IMR-90 (cell line): ENCODE measurements at regions not wholly inside any gene's neighbourhood (a gene's known extent, or its start where the extent isn't known, plus 50 kb on each side); places are given as distances from the start of the nearest gene placed in this dataset.

Experiments used
- ATAC-seq: fragments of 200-7000 bp; cut with Tn5 transposase; 2 replicates; pipeline ENCODE4 v1.9.1; 2020; ENCODE audit warnings: low read depth, mild to moderate bottlenecking, moderate library complexity
- BruUV-seq: library from RNA; stranded (reverse); fragments of 400-500 nt; replicated peaks from 2 replicates; lab custom pipeline; 2021; lab: Mats Ljungman, UMichigan
- CTCF ChIA-PET: fragments of 300-600 bp; formaldehyde crosslinking; extraction: SDS; loops from one replicate; lab custom pipeline; 2021; ENCODE audit warnings: antibody characterized with exemption; lab: Yijun Ruan, JAX
- POLR2A ChIA-PET: fragments of 300-600 bp; sonication (Branson Sonifier 250); formaldehyde crosslinking; loops from one replicate; lab custom pipeline; 2022; ENCODE audit warnings: antibody characterized with exemption; ENCODE audit not compliant: unreplicated experiment; lab: Charles Lee
- DNase-seq: peaks from one replicate; pipeline ENCODE4 v3.0.0; 2013
- H2AFZ ChIP-seq: replicated peaks from 2 replicates; pipeline ENCODE3; 2013; ENCODE audit warnings: low read length, mild to moderate bottlenecking; ENCODE audit not compliant: poor library complexity
- H2AK5ac ChIP-seq: 2 replicates; pipeline ENCODE4 v1.6.1; 2013; ENCODE audit warnings: low read depth, low read length, inconsistent platforms
- H2AK9ac ChIP-seq: replicated peaks from 2 replicates; pipeline ENCODE3; 2013; ENCODE audit warnings: mild to moderate bottlenecking, low read depth, low read length, moderate library complexity; ENCODE audit not compliant: poor library complexity
- H2BK120ac ChIP-seq: 2 replicates; pipeline ENCODE4 v1.6.1; 2013; ENCODE audit warnings: low read depth, low read length, inconsistent platforms
- H2BK15ac ChIP-seq: 3 replicates; pipeline ENCODE4 v1.6.1; 2013; ENCODE audit warnings: low read depth, low read length, inconsistent platforms
- H2BK20ac ChIP-seq: 2 replicates; pipeline ENCODE4 v1.6.1; 2013; ENCODE audit warnings: low read depth, mild to moderate bottlenecking, inconsistent platforms, low read length, moderate library complexity
- H2BK5ac ChIP-seq: 2 replicates; pipeline ENCODE4 v1.6.1; 2013; ENCODE audit warnings: mild to moderate bottlenecking, low read depth, low read length, inconsistent platforms; ENCODE audit not compliant: poor library complexity, severe bottlenecking
- H3K14ac ChIP-seq: replicated peaks from 2 replicates; pipeline ENCODE4 v1.6.1; 2013; ENCODE audit warnings: low read depth, low read length, inconsistent platforms
- H3K18ac ChIP-seq: 2 replicates; pipeline ENCODE4 v1.6.1; 2013; ENCODE audit warnings: low read depth, low read length, control low read depth
- H3K23ac ChIP-seq: 2 replicates; pipeline ENCODE4 v1.6.1; 2013; ENCODE audit warnings: low read depth, low read length, inconsistent platforms
- H3K27ac ChIP-seq: 2 replicates; pipeline ENCODE4 v1.5.1; 2013; ENCODE audit warnings: mild to moderate bottlenecking, control low read depth, low read length; ENCODE audit not compliant: insufficient read depth
- H3K27me3 ChIP-seq: 2 replicates; pipeline ENCODE4 v1.6.1; 2013; ENCODE audit warnings: low read length; ENCODE audit not compliant: control insufficient read depth, insufficient read depth
- H3K36me3 ChIP-seq: 2 replicates; pipeline ENCODE4 v1.6.1; 2013; ENCODE audit warnings: low read length, mixed read lengths; ENCODE audit not compliant: control insufficient read depth, insufficient read depth
- H3K4ac ChIP-seq: 2 replicates; pipeline ENCODE4 v1.6.1; 2013; ENCODE audit warnings: low read depth, low read length, inconsistent platforms
- H3K4me1 ChIP-seq: 2 replicates; pipeline ENCODE4 v1.6.1; 2013; ENCODE audit warnings: low read length, mixed read lengths; ENCODE audit not compliant: control insufficient read depth, insufficient read depth
- H3K4me2 ChIP-seq: 2 replicates; pipeline ENCODE4 v1.6.1; 2013; ENCODE audit warnings: low read depth, mild to moderate bottlenecking, control low read depth, low read length, moderate library complexity
- H3K4me3 ChIP-seq: 2 replicates; pipeline ENCODE4 v1.5.1; 2013; ENCODE audit warnings: low read depth, mild to moderate bottlenecking, control low read depth, low read length, moderate library complexity; ENCODE audit not compliant: insufficient read depth
- H3K56ac ChIP-seq: 2 replicates; pipeline ENCODE4 v1.6.1; 2013; ENCODE audit warnings: low read length, inconsistent platforms; ENCODE audit not compliant: insufficient read depth; ENCODE audit errors: extremely low read depth
- H3K79me1 ChIP-seq, 2 experiments: 2 replicates each; pipeline ENCODE4 v1.6.1; 2013; ENCODE audit warnings: low read length in 2 of 2, inconsistent platforms in 1 of 2, low read depth in 1 of 2
- H3K9ac ChIP-seq: 2 replicates; pipeline ENCODE4 v1.6.1; 2013; ENCODE audit warnings: low read depth, low read length, control low read depth
- H3K9me1 ChIP-seq: 2 replicates; pipeline ENCODE4 v1.6.1; 2013; ENCODE audit warnings: low read length, inconsistent platforms; ENCODE audit not compliant: insufficient read depth
- H3K9me3 ChIP-seq: 2 replicates; pipeline ENCODE4 v1.6.1; 2013; ENCODE audit warnings: low read length; ENCODE audit not compliant: control insufficient read depth, insufficient read depth
- H4K20me1 ChIP-seq: 2 replicates; pipeline ENCODE4 v1.6.1; 2013; ENCODE audit warnings: low read length, inconsistent platforms; ENCODE audit not compliant: insufficient read depth
- H4K5ac ChIP-seq: 2 replicates; pipeline ENCODE4 v1.6.1; 2013; ENCODE audit warnings: mild to moderate bottlenecking, low read depth, low read length, control low read depth
- H4K8ac ChIP-seq, 2 experiments: 2 replicates each; pipeline ENCODE4 v1.6.1; 2013; ENCODE audit warnings: low read depth in 2 of 2, low read length in 2 of 2, control low read depth in 1 of 2, inconsistent platforms in 1 of 2
- H4K91ac ChIP-seq: 2 replicates; pipeline ENCODE4 v1.6.1; 2013; ENCODE audit warnings: low read depth, low read length, inconsistent platforms; ENCODE audit not compliant: insufficient read depth
- MXI1 ChIP-seq: IDR thresholded peaks from 2 replicates; pipeline ENCODE4 v1.6.1; 2012; ENCODE audit warnings: low read depth, mild to moderate bottlenecking, low read length, moderate library complexity, borderline replicate concordance
- NFE2L2 ChIP-seq: fragments of 150-350 bp; IDR thresholded peaks from 2 replicates; pipeline ENCODE4 v1.6.1; 2016; ENCODE audit warnings: low read depth, mild to moderate bottlenecking, low read length
- POLR2A ChIP-seq: IDR thresholded peaks from 2 replicates; pipeline ENCODE4 v1.6.1; 2012; ENCODE audit warnings: mild to moderate bottlenecking, low read depth, low read length
- RAD21 ChIP-seq: IDR thresholded peaks from 2 replicates; pipeline ENCODE4 v1.6.1; 2012; ENCODE audit warnings: low read length, improper control_type of control experiment
- RCOR1 ChIP-seq: IDR thresholded peaks from 2 replicates; pipeline ENCODE4 v1.6.1; 2012; ENCODE audit warnings: mild to moderate bottlenecking, low read length, improper control_type of control experiment; ENCODE audit not compliant: insufficient replicate concordance
- RFX5 ChIP-seq: IDR thresholded peaks from 2 replicates; pipeline ENCODE4 v1.8.0; 2012; ENCODE audit warnings: low read depth, mild to moderate bottlenecking, low read length, moderate library complexity
- SMC3 ChIP-seq: fragments of 150-350 bp; IDR thresholded peaks from 2 replicates; pipeline ENCODE4 v1.6.1; 2016; ENCODE audit warnings: low read depth, mild to moderate bottlenecking, antibody characterized with exemption, low read length, moderate library complexity
- WGBS, 2 experiments: methylation state at CpG; one replicate each; pipeline versions ENCODE4 v1.1.5 to v1.1.7; 2013; ENCODE audit warnings: missing lambda C conversion rate in 2 of 2; ENCODE audit not compliant: insufficient read length in 1 of 2; ENCODE audit errors: extremely low coverage in 2 of 2; 5-methylcytosine and 5-hydroxymethylcytosine counted together
- dilution Hi-C: fragments of 300-500 bp; cut with HindIII; formaldehyde crosslinking; loops from one replicate; pipeline ENCODE4 v1.14.3; 2018; ENCODE audit warnings: low sequenced_read_pairs; ENCODE audit not compliant: unreplicated experiment
- in situ Hi-C: fragments of 300-500 bp; cut with MboI; formaldehyde crosslinking; loops from 3 replicates; pipeline ENCODE4 v1.14.3; 2019; ENCODE audit warnings: low sequenced_read_pairs, inconsistent platforms, mixed read lengths
- intact Hi-C: fragments of 100-400 bp; cut with micrococcal nuclease; formaldehyde crosslinking; loops from 2 replicates; pipeline ENCODE4 v1.10.0; 2022
- TF ChIP-seq, protein P1 (sequence below): fragments of 150-350 bp; IDR thresholded peaks from 2 replicates; pipeline ENCODE4 v1.6.1; 2016; ENCODE audit warnings: low read depth, mild to moderate bottlenecking, low read length, moderate library complexity, borderline replicate concordance
- TF ChIP-seq, protein P2 (sequence below): conservative IDR thresholded peaks from 2 replicates; pipeline ENCODE4 v1.5.1; 2012; ENCODE audit warnings: mild to moderate bottlenecking, low read depth, low read length, improper control_type of control experiment

GRCh38 chr12:34207858-34208257 lies 185.6 kb downstream of the ALG10 start:
- no peak overlapping the region for H2AFZ ChIP-seq
- in situ Hi-C loops: no loop called here
- H3K79me1 ChIP-seq: no peaks in the 10 kb centered on the region
- DNase-seq (no peak), ATAC-seq (no peak)
- WGBS, 2 experiments: 100% methylated on average over 1 of the region's 11 CpGs; no CpG with 5 or more reads in 1 of the 2 experiments
- no peak overlapping the region for H2BK15ac ChIP-seq
- H3K14ac ChIP-seq: no peak overlapping the region
- no peak for TF ChIP-seq NFE2L2
- no peak for TF ChIP-seq SMC3
- TF ChIP-seq, protein P1, sequence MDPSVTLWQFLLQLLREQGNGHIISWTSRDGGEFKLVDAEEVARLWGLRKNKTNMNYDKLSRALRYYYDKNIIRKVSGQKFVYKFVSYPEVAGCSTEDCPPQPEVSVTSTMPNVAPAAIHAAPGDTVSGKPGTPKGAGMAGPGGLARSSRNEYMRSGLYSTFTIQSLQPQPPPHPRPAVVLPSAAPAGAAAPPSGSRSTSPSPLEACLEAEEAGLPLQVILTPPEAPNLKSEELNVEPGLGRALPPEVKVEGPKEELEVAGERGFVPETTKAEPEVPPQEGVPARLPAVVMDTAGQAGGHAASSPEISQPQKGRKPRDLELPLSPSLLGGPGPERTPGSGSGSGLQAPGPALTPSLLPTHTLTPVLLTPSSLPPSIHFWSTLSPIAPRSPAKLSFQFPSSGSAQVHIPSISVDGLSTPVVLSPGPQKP: no peak
- TF ChIP-seq RCOR1: no peak
- TF ChIP-seq MXI1: no peak
- no peak for TF ChIP-seq POLR2A
- TF ChIP-seq RFX5: no peak
- TF ChIP-seq, protein P2, sequence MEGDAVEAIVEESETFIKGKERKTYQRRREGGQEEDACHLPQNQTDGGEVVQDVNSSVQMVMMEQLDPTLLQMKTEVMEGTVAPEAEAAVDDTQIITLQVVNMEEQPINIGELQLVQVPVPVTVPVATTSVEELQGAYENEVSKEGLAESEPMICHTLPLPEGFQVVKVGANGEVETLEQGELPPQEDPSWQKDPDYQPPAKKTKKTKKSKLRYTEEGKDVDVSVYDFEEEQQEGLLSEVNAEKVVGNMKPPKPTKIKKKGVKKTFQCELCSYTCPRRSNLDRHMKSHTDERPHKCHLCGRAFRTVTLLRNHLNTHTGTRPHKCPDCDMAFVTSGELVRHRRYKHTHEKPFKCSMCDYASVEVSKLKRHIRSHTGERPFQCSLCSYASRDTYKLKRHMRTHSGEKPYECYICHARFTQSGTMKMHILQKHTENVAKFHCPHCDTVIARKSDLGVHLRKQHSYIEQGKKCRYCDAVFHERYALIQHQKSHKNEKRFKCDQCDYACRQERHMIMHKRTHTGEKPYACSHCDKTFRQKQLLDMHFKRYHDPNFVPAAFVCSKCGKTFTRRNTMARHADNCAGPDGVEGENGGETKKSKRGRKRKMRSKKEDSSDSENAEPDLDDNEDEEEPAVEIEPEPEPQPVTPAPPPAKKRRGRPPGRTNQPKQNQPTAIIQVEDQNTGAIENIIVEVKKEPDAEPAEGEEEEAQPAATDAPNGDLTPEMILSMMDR: no peak
- TF ChIP-seq RAD21: no peak
- H2BK120ac ChIP-seq: no peak overlapping the region
- CTCF ChIA-PET: no interaction called here
- H3K4me2 ChIP-seq: no peak overlapping the region
- H3K27me3 ChIP-seq: no peaks in the 10 kb centered on the region
- H4K8ac ChIP-seq: no peak overlapping the region
- POLR2A ChIA-PET: no interaction called here
- peaks cover 62% of the 10 kb centered on the region for H3K9me3 ChIP-seq
- H2AK5ac ChIP-seq: no peak overlapping the region
- no peak overlapping the region for H3K4ac ChIP-seq
- no peak overlapping the region for H3K4me3 ChIP-seq
- H3K4me1 ChIP-seq: no peaks in the 10 kb centered on the region
- no peak overlapping the region for H3K27ac ChIP-seq
- no peak overlapping the region for H2AK9ac ChIP-seq
- dilution Hi-C loops: no loop called here
- intact Hi-C loops: no loop called here
- no peaks in the 10 kb centered on the region for H3K36me3 ChIP-seq
- no peak overlapping the region for H3K23ac ChIP-seq
- no peaks in the 10 kb centered on the region for H3K9me1 ChIP-seq
- no peak overlapping the region for H2BK5ac ChIP-seq
- H2BK20ac ChIP-seq: no peak overlapping the region
- H4K5ac ChIP-seq: no peak overlapping the region
- no peak overlapping the region for H3K18ac ChIP-seq
- H3K56ac ChIP-seq: no peak overlapping the region
- H4K91ac ChIP-seq: no peak overlapping the region
- BruUV-seq: no TSS peak
- no peak overlapping the region for H3K9ac ChIP-seq
- H4K20me1 ChIP-seq: no peaks in the 10 kb centered on the region
